DOHH2 (cell line): ENCODE measurements at regions not wholly inside any gene's neighbourhood (a gene's known extent, or its start where the extent isn't known, plus 50 kb on each side); places are given as distances from the start of the nearest gene placed in this dataset.

Experiments
- CTCF ChIP-seq: fragments of 200-600 bp; sonication (generic); IDR thresholded peaks from one replicate; pipeline ENCODE4 v1.5.1; 2014; ENCODE audit warnings: antibody characterized with exemption, mild to moderate bottlenecking, low read depth, low read length; ENCODE audit not compliant: poor library complexity, severe bottlenecking
- EZH2phosphoT487 ChIP-seq: fragments of 200-600 bp; sonication (generic); IDR thresholded peaks from 2 replicates; pipeline ENCODE4 v1.6.1; 2017; ENCODE audit warnings: borderline replicate concordance, mild to moderate bottlenecking, antibody characterized with exemption, low read length, moderate library complexity, mixed read lengths

- TF ChIP-seq CTCF (no peak), EZH2phosphoT487 (no peak)
These were observed 59.2 kb downstream of the RGS12 start for GRCh38 chr4:3351997-3352396.
